CD4-positive, alpha-beta T cell treated with Interferon alpha-2 for 1 hour (primary cell): ENCODE measurements at regions not wholly inside any gene's neighbourhood (a gene's known extent, or its start where the extent isn't known, plus 50 kb on each side); places are given as distances from the start of the nearest gene placed in this dataset.
"Not testable (repeated sequence)": the region's sequence is repeated elsewhere in the genome, so short reads cannot be mapped to it uniquely, and the experiment has no call there.

Source experiments
- DNase-seq, 2 donors: peaks; one replicate each; pipeline ENCODE4 v3.0.0-alpha.2; 2020 to 2022

DNA sequence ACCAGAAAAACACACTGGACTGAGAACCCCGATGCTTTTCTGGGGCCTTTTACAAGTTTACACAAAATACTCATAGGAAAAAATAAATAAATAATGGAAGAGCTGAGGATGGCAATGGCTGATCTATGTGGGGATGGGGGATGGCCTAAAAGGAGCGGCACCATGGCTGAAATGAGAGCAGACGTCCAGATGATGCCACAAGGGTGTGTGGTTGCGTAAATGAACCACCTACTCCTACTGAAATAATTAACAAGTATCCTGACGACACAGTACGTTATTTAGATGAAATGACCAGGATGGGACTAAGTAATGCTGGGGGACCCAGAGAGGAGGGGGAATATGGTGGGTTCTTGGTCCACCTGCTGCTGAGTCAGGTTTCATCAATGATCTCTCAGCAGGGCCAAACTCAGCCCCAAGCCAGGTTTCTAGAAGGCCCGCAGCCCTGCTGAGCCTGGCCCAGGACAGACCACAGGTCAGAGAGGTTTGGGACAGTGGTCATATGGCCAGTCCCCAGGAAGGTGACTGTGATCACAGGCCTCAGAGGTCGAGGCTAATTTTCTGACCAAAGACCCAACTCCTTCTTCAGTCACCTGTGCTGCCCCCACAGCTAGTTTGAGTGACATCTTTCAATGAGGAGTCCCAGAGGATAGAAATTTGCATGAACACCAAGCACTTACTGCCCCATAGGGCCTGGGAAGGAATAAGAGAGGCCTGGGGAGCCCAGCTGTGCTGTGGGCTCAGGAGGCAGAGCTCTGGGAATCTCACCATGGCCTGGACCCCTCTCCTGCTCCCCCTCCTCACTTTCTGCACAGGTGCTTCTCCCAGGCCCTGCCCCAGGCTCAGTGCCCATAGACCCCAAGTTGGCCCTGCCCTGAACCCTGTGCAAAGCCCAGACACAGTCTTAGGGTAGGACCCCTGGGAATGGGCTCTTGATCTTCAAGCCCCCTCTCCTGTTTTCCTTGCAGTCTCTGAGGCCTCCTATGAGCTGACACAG lies 76.3 kb upstream of the IGLL5 start:
- no peak for DNase-seq

DNA sequence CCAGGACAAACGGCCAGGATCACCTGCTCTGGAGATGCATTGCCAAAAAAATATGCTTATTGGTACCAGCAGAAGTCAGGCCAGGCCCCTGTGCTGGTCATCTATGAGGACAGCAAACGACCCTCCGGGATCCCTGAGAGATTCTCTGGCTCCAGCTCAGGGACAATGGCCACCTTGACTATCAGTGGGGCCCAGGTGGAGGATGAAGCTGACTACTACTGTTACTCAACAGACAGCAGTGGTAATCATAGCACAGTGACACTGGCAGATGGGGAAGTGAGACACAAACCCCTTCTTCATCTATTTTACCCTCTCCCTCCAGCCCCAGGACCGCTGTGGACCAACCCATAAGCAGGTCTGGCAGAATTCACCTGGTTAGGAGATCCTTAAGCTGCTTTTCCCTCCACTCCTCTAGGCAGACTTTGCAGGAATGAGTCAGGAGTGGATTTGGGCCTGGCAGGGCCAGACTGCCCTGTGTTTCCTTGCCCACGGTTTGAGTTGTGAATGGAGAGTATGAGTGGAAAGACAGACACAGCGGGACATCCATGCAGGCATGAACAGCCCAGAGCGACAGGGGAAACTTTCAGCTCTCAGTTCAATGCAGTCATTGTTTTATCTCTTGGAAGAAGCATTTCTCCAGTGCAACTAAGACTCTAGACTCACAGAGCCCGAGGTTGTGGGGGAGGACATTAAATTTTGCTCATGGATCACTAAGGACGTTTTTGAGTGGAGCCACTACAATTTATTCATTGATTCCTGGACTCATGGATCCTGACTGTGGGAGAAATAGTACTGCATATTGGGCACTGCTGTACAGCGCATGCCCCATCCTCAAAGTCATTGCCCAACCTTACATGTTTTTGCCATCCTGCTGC lies 75.3 kb upstream of the IGLL5 start:
- no peak for DNase-seq

DNA sequence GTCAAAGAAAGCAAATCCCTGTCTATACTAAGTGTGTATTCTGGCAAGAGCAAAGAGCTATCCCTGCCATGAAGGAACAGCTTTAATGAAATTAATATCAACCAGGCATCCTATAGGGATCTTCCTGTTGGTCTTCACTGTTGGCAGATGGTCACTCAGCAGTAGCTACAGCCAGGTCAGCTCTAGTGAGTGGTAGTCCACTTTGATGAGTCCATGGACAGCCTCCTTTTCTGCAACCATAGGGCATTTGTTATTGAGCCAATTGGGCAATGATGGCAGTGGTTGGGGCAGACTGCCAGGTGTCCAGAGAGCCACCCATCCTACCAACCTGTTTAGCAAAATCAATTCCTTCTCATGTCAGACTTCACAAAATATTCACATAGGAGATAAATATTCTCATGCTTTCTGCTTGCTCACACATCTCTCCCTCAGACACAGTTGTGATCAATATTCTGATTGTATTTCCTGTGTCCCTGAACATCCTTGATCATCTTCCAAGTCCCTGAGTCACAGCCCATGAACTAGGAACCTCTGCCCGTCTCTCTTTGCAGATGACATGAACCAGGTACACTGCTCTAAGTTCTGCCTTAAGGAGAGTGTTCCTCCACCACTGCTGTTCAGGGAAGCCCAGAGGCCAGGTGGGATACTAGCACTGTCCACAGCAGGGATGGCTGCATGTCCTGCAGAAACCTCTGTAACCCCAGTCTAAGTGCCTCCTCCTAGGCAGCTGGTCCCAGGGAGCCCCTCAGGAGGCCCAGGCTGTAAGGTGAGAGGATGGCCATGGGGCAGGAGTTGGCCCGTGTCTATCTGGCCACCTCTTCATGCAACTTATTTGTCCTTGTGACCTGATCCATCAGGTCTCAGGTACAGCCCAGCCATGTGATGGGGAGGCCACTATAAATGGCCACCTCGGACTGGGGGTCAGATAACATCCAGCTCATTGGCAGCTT lies 74.2 kb upstream of the IGLL5 start:
- no peak for DNase-seq

- DNase-seq, result no peak
Observed at GRCh38 chr22:22814666-22815396, 72.8 kb upstream of the IGLL5 start.

DNA sequence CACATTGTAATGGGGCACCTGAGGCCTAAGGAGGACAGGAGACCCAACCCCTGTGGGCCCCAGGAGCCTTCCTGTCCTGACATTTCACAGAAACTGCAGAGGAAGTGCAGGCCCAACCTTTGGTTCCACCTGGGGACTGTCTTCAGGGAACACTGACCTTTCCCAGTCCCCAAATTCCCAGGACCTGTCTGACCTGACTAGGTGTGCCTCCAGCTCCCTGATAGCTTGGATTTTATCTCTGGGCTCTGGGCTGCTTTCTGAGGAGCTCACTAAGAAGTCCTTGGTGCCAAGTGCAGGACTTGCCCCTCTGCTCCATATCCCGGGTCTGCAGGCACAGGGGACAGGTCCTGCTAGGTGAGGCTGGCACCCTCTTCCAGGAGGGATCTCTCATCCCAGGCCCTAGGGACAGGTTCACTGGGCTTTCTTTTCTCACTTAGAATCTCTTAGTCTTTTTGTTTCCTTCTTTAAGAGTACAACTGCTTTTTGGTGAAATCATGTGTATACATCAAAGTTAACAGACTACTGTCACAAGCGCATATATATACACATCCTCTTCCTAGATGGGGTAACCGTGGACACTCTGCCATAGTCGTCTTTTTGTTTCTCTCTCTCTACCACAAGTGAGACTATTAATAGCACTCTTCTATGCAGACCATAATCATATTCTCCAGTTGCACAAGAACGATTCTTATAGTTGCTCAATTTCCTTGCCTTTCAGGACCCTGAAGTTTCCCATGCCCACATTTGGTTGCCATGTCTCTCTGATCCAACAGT lies 72.0 kb upstream of the IGLL5 start:
- DNase-seq, result no peak

- DNase-seq, result no peak
Observed at GRCh38 chr22:22816171-22816514, 71.5 kb upstream of the IGLL5 start.

DNA sequence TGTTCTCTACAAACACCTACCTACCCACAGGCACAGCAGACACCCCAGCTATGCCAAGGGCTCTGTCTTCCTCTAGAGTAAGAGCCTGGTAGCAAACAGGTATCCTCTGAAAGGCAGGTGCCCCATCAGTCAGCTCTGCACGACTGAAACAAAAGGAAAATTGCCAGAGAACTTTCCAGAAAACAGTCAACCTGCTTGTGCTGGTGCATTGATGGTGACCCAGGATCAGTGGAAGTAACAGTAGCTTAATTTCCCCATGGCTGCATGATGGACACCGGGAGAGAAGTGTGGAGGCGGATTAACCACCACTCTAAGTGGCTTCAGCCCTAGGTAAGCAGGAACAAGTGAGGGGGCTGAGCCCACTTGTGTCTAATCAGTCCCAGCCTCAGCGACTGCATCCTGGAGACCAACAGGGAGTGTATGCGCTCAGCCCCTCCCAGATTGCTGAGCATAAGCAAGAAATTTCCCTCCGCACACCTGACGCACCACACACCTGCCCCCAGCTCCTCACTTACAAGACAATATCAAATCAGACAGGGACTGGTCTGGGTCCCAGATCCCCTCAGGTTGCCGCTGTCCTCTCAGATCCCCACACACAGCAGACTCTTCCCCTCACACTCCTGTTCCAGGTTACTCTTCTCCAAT lies 70.7 kb upstream of the IGLL5 start:
- no peak for DNase-seq

DNA sequence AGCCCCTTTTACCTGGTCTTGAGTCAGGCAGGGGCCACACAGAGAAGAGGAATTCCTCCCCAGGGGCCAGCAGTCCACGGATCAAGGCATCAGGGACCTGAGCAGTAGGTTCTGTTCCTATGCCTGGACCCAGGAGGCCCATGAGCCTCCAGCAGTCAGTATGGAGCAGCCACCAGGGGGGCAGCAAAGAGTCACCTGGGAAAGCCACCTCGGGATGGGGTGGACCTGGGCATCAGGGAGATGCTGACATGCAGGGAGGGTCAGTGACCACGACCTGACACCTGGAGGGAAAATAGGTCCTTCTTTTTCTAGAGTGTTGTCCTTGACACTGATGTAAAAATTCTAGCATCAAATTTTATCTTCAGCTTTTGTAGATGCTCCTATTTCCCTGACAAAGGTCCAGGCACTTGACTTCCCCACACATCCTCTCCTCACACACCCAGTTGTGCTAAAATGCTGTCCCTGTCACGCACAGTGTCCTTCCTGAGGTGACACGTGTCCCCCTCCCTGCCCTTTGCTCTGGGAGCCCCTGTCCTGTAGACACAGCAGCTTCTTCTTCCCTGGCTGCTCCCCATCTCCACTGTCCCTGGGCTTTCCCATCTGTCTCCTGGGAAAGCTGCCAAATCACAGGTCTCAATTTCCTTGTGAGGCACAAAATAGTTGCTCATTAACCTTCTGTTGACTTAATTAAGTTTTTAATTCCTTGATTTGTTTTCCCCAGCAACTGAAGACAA lies 70.0 kb upstream of the IGLL5 start:
- DNase-seq, result no peak

DNA sequence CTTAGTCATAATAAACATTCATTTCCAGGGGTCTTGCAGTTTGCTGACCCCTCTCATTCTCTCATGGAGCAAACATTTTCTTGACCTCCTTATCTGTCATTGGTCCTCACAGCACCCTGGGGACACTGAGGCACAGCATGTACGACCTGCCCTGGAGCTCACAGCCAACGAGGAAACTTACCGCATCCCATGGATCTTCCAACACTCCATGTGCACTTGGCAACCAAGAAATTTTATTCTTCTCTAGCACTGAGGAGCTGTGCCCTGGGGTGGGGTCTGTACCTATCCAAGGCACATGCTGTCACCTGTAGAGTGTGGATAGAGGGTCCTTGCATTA lies 69.4 kb upstream of the IGLL5 start:
- no peak for DNase-seq

DNA sequence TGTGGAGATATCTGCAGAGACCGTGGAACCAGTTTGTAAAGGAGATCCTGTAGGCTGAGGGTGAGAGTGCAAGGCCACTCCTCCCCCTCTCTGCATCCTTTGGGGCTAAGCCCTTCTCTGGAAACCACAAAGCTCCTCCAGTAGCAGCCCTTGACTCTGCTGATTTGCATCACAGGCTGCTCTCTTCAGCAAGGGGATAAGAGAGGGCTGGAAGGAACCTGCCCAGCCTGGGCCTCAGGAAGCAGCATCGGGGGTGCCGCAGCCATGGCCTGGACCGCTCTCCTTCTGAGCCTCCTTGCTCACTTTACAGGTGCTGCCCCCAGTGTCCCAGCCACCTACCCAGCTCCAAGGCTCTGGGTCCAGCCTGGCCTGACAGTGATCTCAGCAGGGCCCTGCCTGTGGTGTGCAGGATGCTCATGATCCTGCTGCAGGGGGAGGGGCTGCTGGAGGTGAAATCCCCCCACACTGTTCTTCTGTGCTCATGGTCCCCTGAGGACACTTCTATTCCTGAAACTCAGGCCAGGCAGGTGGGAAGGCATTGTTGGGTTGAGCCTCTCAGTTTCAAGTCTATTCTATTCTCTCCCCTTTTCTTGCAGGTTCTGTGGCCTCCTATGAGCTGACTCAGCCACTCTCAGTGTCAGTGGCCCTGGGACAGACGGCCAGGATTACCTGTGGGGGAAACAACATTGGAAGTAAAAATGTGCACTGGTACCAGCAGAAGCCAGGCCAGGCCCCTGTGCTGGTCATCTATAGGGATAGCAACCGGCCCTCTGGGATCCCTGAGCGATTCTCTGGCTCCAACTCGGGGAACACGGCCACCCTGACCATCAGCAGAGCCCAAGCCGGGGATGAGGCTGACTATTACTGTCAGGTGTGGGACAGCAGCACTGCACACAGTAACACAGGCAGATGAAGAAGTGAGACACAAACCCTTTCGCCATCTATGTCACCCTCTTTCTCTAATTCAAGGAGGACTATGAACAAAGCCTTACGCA lies 68.5 kb upstream of the IGLL5 start:
- peak in 1 of 2 donors; percentile 56 for DNase-seq

GRCh38 chr22:22820076-22820475 lies 67.5 kb upstream of the IGLL5 start:
- DNase-seq, result no peak

DNA sequence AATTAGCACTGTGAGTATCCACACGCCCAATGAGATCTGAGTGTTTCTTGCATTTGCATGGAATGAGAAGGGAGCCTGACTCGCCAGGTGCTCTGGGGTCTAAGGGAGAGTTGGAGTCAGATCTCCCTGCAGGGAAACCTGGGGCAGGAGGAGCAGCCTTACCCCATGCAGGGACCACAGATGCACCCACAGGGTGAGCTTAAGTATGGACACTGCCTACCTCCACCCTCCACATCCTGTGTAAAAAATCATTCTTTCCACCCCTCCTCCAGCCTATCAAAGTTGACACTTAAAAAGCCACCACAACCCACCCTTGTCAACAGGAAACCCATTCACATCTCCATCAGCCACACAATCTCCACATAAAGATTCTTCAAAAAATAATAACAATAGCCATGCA lies 67.0 kb upstream of the IGLL5 start:
- peak in 1 of 2 donors; percentile 65 for DNase-seq

GRCh38 chr22:22821340-22821739 lies 66.3 kb upstream of the IGLL5 start:
- DNase-seq, result no peak

DNA sequence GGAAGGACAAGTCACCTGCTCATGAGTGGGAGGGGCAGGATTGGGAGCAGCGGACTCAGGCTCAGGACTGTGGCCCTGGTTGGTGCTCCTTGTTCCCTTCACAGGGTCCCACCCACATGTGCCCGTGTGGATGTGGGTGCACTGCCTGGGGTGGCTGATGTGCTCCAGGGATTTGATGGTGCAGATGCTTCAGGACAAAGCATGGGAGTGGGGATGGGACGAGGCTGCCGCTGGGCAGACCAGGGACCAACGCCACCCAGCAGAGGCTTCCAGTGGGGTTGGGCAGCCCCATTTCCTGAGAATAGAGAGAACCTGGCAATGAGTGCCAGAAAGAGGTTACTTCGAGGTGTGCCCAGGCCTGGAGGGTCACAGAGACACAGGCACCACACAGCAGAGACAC lies 65.5 kb upstream of the IGLL5 start:
- no peak for DNase-seq

DNA sequence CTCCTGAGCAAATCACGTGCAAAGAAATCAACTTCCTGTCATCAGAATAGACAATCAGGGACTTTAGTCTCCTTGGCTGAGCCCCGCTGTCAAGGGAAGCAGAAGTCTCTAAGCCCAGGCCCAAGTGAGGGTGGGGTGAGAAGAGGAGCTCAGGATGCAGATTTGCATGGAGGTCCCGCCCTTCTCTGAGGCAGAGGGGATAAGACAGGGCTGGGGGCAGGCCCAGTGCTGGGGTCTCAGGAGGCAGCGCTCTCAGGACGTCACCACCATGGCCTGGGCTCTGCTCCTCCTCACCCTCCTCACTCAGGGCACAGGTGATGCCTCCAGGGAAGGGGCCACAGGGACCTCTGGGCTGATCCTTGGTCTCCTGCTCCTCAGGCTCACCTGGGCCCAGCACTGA lies 65.1 kb upstream of the IGLL5 start:
- DNase-seq, result not testable (repeated sequence)

GRCh38 chr22:22823131-22823810 lies 64.3 kb upstream of the IGLL5 start:
- DNase-seq, result no peak

GRCh38 chr22:22824340-22825212 lies 63.0 kb upstream of the IGLL5 start:
- DNase-seq, result no peak
